NCI-H128 (cell line): ENCODE measurements at regions not wholly inside any gene's neighbourhood (a gene's known extent, or its start where the extent isn't known, plus 50 kb on each side); places are given as distances from the start of the nearest gene placed in this dataset.
A peak's percentile ranks its signal among the peaks of the same experiment; 100 is the strongest.

ENCODE experiments used
- DNase-seq: peaks from one replicate; lab custom pipeline; 2025; ENCODE audit not compliant: unreplicated experiment; lab: John Stamatoyannopoulos, UW

GRCh38 chr13:20351281-20352022 lies 119.3 kb upstream of the GJB6 start:
- no peak for DNase-seq

DNA sequence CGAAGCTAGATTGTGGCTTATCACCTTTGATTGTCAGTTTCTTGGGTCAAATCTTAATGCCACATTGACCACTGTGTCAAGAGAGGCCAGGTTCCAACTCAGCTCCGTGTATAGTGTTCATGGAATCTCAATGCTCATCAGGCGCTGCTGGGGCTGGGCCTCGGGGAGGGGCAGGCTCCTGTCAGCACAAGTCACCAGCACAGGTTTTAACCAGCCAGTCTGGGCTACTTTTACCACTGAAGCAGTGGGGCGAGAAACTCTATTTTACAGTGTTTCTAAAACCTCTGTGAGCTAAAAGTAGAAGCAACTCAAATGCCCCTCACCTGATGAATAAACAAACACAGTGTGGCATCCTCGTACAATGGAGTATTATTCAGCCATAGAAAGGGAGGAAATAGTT lies 118.7 kb upstream of the GJB6 start:
- no peak for DNase-seq

DNA sequence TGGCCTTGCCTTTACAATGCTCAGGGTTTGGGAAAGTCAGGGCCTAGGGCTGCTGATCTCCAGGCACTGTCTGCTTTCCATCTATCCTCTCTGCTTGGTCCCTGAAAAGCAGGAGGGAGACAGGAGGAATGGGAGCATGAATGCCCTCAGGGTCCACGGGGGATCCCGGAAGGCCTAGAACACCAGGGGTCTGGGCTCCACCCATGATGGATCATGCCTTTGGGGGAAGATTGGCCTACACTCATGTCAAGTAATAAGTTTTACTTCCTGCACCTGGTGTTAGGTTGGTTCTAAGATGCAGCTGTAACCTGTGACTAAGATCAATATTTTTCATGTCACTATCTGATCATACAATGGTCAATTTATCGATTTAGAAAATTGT lies 118.3 kb upstream of the GJB6 start:
- no peak for DNase-seq

DNA sequence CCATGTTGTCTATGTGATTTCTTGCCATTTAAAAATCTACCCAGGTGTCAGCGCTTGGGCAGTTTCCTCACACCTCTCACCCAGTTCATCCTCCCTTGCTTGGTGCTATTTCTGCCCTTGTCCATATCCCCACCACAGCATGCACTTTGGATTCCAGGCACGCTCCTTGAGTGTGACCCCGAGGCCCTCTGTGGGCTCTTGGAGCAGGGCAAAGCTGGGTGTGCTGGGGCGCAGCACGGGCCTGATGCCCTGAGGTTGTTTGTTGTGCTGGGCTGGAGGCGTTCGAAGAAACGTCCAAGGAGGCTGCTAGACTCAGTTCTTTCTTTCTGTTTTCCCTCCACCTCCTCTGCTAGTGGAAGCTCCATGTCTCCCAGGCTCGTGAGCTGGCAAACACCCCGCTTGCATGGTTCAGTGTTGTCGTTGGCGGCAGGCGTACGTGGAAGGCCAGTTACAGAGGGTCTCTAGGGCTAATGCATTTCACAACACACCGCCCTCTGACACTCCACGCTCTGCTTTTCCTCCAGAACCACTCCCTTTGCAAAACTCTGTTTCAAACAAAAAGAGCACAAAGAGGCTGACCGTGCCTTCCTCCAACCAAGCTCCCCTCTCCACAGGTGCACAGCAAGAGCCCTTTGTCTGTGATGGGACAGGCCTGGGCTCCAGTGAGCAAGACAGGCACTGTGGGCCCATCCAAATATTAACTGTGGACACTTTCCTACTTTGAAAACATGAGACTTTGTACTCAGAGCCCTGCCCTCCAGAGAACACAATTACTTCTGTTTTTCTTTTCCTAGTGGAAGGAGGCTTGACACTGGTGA lies 117.7 kb upstream of the GJB6 start:
- DNase-seq: no peak

- no peak for DNase-seq
These were observed 116.7 kb upstream of the GJB6 start for GRCh38 chr13:20348645-20349408.

DNA sequence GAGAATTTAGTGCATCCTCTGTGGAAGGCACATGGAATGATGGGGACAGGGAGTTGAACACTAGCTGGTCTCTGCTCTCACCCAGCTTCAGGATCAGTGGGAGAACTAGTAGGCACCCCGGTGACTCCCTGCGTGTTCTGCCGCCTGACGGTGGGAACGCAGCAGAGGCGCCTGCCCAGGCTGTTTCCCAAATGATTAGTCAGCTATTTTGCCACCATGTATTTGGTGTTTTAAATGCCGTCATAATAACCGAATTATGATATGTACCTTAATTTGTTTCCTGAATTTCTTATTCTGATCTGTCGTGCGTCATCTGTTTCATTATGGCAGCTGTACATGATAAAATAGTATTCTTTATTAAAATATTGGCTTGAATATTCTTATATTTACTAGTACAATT lies 115.9 kb upstream of the GJB6 start:
- no peak for DNase-seq

- no peak for DNase-seq
These were observed 112.8 kb upstream of the GJB6 start for GRCh38 chr13:20344836-20345490.

DNA sequence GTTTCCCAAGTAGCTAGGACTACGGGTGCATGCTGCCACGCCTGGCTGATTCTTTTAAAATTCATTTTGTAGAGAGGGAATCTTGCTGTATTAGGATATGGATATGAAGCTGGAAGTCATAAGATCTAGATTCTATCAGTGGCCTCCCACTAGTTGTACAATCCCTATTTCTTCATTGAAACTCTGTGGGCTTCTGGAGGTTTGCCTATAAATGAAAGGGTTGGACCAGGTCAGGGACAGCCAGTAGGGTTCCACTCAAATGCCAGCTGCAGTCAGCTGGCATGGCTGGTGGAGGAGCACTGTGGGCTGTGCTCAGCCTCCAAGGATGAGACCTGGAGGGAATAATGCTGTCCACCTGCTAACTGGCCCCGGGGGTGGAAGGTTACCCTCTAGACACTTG lies 110.2 kb upstream of the GJB6 start:
- no peak for DNase-seq

DNA sequence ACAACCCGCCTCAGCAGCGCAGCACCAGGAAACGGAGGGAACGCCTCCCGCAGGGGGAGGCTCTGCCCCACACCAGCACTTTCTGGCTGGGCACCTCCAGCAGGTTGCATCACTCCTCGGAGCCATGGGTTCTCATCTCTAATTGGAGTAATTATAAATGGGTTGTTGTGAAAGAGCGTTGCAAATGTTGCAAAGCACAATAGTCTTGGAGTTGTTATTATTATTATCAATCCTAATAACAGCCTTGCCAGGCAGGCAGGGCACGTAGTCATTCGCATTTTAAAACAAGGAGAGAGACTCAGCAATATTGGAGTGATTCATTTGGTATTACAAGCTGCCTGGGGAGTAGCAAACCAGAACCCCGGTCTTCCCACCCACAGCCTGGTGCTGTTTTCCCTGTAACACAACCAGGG lies 108.6 kb upstream of the GJB6 start:
- DNase-seq: no peak

DNA sequence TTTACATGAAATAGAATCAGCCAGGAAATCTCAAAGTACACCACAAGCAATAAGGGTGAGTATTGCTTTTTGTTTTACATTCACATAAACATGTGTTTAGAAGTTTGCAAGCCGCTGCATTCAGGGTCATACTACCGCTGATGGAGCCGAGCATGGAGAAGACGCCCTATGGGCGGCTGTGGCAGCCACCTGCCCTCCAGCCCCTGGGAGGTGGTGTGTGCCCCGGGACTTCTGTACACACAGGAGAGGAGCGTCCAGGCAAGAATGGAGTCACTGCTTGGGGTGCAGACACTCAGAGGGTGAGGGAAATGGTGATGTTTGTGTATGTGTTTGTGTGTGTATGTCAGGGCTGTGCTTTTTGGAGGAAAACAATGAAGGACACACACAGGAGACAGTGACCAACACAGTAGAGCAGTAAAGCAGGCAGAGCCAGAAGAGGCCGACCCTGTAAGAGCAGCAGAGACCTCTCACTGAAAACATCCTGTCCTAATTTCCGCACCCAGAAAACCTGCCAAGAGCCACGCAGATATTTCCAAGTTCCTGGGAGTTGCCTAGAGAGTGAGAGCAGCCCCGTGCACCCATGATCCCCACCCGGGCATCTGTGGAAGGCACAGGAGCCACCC lies 108.1 kb upstream of the GJB6 start:
- DNase-seq: no peak

DNA sequence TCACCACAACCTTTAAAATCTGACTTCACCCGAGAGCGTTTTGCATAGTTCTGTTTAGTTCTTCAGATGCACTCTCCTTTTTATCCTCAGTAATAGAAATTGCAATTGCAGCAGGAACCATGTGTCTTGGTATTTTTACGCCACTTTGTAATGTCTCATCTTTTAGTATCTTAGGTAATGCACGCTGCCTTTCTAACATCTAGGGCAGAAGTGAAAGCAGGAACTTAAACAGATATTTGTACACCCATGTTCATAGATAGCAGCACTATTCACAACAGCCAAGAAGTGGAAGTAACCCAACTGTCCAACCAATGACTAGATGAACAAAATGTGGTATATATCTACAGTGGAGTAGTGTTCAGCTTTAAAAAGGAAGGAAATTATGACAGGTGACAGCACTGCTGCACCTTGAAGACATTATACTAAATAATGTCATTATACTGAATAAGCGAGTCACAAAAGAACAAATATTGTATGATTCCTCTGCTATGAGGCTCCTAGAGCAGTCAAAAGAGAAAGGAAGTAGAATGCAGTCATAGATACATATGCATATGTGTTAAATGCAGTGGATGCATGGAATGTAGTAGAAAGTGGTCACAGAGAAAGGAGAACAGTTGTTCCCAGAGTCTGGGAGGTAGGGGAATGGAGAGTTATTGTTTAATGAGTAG lies 105.9 kb upstream of the GJB6 start:
- no peak for DNase-seq

DNA sequence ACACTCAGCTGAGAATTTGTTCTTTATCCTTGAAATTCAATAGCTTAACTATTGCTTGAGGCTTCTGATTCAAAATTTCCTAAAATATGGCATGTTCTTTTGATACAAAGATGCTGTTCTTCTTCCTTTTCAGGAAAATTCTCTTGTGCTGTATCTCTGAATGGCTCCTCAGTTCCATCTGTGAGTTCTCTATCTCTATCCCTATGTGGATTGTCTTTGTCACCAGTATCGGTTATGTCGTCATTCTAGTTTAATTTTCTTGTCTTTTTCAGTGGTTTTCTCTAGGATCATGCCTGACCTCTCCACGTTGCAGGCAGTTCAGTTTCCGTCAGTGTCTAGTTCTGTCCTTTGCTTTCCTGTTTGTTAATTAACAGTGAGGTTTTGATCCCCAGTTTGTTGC lies 104.6 kb upstream of the GJB6 start:
- no peak for DNase-seq

DNA sequence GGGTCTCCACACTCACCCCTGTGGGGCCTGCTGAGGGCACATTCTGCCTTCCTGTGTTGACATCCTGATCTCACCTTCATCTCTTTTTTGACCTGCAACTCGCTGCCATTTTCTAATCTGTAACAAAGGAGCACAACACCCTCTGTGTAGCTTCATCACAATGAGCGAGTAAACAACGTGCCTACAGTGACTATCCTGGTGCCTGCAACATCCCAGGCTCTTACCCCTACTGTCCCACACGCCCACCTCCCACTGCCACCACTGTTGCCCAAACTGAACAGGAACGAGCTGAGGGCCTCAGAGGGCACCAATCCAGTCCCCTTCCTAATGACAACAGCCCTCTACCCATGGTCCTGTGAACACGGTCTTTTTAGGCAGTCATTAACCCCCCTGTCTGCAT lies 102.2 kb upstream of the GJB6 start:
- DNase-seq: no peak

DNA sequence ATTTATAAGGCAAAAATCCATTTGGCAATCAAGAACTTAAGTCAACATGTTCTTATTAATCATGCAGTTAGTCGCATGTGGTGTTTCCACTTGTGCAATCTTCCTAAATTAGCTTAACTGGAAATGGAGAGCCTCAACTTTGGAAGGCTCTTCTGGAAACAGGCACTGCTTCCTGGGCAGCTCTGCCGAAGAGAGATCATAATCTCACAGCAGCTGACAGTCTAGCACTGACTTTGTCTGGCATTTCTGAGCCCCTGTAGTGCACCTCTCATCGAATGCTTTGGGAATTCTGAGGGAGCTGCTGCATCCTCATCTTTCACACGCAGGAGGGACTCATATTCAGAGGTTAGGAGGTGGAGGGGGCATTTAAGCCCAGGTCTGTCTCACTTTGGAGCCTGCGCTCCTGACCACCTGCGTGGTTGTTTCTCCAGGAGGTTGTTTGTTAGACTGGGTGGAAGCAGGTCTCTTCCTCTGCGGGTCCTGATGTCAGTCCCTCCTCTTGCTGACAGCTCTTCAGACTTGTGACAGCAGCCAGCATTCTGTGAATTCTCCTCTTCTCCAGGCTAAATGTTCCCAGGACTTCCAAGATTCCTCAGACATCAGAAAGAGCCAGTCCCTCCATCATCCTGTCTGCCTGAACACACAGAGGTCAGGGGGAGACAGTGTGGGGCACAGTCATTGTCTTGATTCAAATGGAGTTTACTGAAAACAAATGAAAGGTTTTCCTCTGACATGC lies 100.4 kb upstream of the GJB6 start:
- peak; percentile 8 for DNase-seq

DNA sequence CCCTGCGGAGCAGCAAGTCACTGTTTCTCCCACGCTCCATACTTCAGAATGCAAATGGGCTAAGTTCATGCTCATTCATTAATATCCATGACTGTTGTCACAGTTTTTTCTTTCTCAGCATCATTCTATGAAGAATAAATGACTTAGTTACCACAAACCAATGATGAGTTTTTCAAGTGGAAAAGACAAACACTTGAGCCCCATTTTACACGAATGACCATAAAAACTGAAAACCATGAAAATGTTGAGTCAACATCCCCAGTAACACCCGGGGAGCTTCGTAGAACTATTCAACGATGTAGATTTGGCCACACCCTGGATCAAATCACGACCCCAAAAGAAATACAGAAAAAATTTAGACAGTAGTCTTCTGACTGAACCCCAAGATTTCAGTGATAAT lies 99.8 kb upstream of the GJB6 start:
- no peak for DNase-seq

GRCh38 chr13:20331419-20331818 lies 99.3 kb upstream of the GJB6 start:
- DNase-seq: no peak

GRCh38 chr13:20326809-20327208 lies 94.7 kb upstream of the GJB6 start:
- no peak for DNase-seq

DNA sequence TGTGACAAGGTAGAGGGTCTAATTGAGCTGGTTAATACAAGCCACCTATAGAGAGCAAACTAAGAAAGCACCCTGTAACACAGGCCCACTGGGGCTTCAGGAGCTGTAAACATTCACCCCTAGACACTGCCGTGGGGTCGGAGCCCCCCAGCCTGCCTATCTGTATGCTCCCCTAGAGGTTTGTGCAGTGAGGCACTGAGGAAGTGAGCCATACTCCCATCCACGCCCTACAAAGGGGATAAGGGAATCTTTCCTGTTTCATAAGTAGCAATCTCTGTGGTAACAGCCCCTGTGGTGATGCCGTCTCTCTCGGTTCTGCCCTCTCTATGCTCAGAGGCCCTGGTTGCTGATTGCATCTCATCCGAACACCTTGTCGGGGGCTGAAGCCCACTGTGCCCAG lies 94.2 kb upstream of the GJB6 start:
- DNase-seq: no peak

DNA sequence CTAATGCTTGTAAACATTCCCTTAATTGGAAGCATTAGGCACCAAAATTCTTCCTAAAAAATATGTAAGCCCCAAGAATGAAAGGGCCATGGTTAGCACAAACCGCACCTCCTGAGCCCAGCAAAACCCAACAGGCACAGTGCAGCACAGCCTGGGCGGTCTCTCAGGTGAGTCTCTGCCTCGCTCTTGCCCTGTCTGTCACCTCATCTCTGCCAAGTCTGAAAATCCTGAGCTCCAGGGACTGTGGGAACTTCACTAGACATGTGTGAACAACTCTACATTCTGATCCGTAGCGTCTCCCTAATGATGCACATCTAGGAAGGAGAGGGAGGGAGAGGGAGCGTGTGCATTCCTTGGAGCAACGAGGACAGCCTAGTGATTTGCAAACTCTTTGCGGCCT lies 88.8 kb upstream of the GJB6 start:
- DNase-seq: no peak

DNA sequence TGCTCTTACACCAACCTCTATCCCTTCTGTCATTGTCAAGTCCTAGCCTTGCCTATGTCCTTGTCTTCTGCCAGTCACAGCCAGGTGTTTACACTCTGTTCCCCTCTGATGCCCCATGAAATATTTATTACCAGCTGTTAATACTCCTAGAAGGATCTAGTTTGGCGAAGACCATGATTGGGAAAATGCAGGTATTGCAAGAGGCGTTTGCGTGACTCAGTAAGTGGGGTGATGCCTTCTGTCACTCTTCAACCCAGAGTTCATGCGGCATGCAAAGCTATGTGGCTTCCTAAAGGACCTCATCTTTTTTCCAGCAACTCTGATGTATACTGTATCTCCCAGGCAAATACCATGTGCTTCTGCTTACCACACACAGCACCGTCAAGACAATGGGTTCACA lies 81.8 kb upstream of the GJB6 start:
- DNase-seq: no peak
